NAMALWA (cell line): ENCODE measurements at regions not wholly inside any gene's neighbourhood (a gene's known extent, or its start where the extent isn't known, plus 50 kb on each side); places are given as distances from the start of the nearest gene placed in this dataset.

Experiments used
- DNase-seq: peaks from one replicate; pipeline ENCODE4 v3.0.0-alpha.2; 2015; ENCODE audit warnings: low spot score

DNA sequence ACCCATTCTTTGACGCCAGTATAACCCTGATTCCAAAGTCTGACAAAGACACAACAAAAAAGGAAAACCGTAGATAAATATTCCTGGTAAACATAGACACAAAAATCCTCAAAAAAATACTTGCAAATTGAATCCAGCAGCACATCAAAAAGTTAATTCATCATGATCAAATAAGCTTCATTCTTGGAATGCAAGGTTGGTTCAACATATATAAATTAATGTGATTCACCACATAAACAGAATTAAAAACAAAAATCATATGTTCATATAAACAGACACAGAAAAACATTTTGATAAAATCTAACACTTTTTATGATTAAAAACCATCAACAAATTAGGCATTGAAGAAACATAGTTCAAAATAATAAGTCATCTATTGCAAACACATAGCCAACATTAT is 324.2 kb upstream of the TRPC7 start:
- DNase-seq = no peak

DNA sequence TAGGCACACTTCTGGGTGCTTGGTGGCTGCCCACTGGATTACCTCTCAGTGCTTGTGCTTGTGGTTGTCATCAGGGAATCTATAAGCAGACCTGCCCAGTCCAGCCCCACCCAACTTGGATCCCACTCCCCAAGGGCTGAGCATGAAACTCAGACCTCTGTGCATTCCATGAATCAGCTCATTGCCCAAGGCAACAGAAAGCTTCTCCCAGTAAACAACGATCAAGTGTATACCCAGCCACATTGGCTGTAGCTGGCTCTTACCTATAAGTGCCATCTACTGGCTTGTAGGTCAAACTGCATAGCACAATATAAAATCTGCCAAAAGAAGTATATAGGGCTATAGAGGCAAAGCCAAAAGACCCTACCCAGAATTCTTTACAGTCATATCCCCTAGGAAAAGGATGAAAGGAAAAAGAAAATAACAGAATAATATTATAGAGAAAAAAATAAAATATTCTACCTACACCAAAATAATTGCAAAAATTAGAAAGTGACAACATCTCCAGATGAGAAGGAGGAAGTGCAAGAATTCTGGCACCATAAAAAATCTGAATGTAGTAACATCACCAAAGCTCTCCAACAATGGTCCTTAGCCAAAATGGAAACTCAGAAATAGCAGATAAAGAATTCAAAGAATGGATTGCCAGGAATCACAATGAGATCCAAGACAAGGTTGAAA is 321.0 kb upstream of the TRPC7 start:
- peak; percentile 15 for DNase-seq

DNA sequence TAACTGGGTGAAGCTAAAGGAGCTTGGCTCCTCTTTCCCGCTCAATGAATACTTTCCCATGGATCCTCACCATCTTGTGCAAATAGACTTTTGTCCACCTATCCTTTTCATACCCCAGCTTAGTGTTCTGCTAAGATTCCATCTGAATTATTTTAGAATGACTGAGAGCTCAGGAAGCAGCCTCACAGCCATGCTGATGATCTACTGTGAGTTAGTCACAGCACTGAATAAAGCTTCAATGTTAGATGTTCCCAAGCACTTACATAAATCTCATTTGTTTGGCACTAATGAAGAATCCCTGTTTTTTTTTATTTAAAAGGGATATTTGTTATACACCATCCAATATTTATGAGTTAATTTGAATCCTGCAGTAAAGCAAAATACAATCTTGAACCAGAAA is 317.6 kb upstream of the TRPC7 start:
- no peak for DNase-seq

DNA sequence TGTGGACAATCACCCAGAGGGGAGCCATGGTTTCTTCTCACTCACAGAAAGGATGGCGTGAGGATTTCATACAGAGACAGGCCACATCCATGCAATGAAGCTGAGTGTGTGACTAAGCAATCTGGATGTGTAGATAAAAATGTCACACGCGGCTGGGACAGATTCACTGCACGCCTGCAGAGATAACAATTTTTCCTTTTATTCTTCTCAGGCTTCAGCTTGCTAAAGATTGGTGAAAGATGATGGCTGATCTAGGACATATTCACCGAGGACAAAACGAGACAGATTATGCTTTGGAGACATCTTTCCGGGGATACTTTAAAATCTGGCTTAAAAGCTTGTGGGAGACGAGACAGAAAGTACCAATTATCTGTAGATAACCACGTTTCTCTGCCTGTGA is 313.9 kb upstream of the TRPC7 start:
- no peak for DNase-seq

DNA sequence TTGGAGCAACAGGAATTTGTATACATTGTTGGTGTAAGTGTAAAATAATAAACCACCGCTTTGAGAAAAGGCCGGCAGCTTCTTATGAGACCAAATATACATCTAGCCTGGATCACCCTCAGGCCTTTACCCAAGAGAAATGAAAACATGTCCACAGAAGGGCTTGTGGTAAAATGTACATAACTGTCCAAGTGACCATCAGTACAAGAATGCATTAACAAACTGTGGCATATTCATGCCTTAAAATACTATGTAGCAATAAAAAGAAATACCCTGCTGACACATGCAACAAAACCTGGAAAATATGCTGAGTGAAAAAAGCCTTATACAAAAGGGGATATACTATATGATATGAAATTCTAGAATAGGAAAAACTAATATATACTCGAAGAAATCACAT is 311.9 kb upstream of the TRPC7 start:
- DNase-seq = no peak

DNA sequence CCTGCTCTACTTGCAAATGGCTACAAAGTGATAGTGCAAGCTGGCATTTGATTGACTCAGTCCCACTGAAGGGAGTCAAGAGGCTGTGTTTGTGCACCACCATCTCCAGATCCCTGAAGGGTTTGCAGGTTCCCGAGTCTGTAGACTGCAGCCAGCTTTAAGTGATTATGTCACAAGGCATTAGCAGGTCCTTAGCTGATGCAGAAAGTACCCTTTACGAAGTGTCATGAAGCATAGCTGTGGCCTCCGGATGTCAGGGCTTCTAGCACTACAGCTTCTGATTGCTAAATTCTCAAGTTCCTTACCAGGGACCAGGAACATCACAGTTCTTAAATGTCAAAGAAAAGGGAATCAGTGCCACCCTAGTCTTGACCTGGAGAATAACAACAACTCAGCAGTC is 311.3 kb upstream of the TRPC7 start:
- no peak for DNase-seq

DNA sequence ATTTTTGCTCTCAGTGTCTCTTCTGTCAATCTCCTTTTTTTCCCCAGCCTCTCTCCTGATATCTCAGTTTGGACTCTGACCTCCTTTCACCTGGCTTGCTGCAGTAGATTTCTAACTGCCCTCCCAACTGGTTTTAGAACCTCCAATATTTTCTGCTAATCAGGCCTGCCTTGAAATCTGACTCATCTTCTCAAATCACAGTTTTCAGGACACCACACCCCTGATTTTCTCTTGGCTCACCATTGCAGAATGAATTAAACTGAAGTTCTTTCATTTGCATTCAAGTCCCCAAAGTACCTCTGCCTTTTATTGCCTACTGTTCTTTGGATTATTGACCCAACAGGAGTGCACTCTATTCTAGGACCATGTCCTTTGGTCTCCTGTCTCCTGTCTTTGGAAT is 310.4 kb upstream of the TRPC7 start:
- no peak for DNase-seq

DNA sequence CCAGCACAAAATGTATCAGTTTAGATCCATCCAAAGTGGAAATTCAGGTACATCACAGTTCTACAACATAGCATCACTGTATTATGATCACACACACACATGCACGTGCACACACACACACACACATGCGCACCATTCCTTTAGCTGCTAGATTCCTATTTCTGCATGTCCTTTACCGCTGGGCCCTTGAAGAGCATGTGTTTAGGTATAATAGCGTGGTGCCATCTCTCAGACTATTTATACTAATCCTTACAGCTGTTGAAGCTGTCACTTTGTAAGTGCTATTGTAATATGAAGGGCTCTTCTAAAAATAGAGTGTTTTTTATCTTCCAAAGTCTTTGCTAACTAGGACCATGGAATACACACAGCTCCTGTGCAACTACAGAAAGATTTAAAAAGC is 308.8 kb upstream of the TRPC7 start:
- DNase-seq = no peak

DNA sequence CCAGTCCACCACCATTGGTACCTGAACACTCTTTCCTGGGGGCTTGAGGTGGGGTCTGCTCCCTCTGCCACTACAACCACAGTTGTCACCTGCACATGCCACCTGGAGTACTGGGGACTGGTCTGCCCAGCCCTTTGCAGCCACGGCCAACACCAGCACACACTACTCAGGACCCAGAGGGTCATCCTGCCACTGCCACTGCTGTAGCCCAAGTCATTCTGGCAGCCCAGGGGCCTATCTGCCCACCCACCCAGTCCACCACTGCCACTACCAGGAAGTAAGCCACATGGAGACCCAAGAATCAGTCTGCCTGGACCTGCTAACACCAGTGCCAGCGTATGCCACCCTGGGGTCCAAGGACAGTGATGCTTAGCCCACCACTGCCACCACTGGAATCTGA is 302.4 kb upstream of the TRPC7 start:
- no peak for DNase-seq

DNA sequence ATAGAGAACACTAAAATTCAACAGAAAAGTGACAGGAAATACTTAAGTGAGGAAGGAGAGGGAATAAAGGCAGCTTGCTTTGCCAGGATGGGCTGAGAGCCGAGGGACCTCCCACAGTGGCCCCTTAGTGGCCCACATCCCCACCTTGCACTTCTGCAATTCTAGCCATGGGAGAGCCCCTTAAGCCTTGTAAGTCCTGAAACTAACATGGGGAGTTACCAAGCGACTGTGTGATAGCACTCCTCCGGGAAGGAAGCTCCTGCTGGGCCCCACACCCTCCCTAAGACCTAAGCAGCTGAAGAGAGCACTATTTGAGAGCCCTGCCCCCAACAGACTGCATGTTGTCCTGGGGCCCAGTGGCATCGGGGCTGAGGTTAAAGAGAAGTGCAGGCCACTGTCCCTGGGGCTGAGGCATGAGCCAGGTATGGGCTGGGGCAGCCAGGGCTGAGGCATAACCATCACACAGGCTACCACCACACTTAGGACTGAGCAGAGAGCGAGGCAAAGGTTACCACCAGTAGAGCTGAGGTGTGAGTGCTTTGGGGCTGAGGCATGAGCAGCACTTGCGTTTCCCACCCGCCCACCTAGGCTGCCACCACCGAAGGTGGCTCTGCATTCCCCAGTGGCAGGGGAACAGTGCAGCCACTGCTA is 301.8 kb upstream of the TRPC7 start:
- DNase-seq = no peak

DNA sequence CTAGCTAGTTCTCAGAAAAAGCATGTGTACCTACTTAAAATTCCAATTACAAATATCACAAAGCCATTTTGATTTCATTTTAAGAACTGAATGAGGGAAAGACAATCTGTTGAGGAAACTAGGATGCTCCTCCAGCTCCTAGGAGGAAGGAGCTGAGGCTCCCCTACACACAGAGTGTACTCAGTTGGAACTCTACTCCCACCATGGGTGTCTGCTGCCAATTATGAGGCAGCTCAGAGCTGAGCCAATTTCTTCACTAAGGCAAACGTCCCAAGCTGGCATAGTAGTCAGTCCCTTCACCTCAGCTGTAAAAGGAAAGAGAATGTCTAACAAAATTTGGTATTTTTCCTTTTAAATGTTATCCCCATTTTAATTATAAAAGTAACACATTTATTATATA is 300.0 kb upstream of the TRPC7 start:
- DNase-seq = no peak

DNA sequence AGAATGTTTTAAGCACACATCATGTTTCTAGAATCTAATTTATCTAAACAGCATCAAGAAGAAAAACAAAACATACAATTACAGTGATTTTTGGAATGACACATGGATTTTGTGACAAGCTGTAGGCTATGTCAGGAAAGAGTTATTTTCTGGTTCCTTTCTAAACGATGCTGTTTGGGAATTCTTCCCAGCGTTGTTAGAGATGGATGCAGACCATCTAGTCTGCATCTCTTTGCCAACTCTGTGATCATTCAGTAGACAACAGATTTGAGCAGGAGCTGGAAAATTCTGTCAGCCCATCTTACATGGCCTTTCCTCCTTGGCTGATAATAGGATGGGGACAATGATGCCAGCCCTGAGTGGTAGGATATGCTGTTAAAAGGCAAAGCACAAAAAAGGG is 295.7 kb upstream of the TRPC7 start:
- DNase-seq = no peak

DNA sequence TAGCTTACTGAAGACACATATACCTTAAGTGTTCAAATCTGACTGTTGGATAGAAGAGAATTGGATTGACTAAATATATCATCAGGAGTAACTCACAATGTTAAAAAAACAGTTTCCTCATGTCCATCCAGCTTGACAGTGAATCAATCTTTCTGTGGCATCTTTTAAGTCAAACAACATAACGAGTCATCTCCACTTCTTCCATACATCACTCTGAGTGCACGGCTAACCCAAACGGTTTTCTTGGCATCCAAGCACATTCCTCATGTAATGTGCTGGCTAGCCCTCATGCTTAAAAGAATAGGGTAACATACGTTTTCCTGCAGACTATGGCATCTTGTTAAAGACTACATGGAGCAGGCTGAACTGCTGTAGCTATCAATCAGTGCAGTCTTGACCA is 291.5 kb upstream of the TRPC7 start:
- DNase-seq = no peak

DNA sequence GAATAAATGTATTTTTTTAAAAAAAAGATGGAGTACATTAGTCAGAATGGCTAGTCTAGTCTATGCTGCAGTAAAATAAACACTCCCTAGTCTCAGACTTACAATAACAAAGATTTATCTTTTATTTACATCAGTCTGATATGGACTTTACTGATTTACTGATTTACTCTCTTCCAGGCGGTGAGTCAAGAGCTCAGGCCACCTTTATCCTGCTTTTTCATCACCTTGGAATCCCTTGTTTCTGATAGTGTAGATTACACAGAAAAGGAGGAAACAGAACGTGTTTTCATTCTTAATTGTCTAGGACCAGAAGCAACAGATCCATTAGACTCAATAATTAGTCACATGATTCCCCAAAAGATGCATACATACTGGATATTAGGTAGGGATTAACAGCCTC is 290.1 kb upstream of the TRPC7 start:
- DNase-seq = no peak

DNA sequence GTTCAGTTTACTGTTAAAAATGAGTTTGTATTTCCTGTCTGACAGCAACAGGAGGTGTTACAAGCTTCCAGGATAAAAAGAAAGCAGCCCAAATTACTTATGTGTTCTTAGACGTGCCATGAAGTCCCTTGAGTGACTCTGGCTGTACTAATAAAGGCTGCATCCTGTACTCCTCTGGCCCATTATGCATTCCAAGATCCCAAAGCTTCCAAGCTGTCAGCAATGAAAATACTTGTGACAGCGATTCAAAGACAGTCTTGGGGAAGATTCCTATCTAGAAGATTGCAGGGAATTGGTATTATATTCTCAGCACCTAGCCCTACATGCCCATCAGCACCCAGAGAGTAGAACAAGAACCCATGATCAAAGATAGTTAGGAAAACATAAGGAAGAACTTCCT is 281.6 kb upstream of the TRPC7 start:
- no peak for DNase-seq

DNA sequence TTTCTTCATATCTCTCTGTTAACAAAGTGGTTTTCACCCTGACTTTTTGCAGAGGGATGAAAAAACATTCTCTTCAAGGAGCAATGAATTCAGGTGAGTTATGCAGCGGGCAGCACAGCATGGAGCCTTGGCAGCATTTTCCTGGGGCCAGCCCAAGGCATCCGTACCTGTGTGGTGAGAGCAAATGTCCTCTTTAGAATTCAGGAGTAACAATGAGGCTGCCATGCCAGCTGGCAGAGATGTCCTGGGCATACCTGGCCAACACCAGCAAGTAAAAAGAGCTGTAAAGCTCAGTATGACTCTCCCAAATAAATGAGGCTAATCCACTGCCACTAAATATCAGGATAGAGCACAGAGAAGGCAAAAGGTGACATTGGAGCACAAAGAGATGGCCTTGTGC is 277.6 kb upstream of the TRPC7 start:
- no peak for DNase-seq

DNA sequence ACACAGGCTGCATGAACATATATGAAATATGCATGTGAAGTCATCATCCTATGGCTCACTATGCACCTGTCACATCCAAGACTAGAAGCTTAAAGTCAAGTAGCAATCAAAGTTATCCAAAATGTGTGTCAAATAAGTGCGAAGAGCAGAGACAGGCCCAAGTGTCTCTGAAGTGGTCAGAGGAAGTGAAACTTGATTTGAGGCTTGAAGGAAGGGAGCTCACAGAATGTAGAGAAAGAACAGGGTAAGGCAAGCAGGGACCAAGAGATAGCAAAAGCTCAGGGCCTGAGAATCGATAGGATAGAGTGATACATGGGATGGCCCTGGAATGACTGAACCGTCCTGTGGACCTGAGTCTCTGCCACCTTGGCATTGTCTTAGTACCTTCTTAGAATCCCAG is 274.3 kb upstream of the TRPC7 start:
- DNase-seq = peak; percentile 1

DNA sequence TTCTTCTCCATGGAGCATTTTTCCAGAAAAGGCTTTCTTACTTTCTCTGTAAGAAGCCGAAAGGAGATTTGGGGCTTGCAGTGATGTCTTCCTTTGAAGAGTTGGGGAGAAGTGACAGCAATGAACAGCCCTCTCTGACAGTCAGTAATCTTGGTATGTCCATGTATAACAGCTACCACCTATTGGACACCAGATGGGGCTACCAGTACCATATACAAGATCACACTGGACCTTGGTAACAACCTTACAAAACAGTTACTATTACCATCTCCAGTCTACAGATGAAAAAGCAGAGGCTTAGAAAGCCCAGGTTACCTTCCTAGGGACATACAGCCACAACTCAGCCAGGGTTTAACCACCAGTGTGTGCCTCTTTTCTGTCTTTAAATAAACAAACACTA is 272.7 kb upstream of the TRPC7 start:
- no peak for DNase-seq

DNA sequence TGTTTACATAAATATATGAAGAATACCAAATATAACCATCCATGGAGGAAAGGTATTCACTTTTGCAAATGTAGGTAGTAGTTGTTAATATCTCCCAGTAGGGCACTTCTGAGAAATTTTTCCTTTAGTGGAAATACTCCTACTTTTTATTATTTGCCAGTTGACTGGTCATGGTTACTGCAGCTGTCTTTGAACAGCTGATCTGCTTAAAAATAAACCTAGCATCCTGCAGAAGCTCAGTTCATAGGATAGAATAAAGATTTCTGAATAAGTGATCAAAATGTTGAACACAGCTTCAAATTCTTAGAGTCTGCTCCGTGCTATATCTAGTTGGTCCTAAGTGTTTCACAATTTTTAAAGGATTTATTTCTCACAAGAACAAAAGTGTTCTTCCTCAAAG is 270.7 kb upstream of the TRPC7 start:
- no peak for DNase-seq

DNA sequence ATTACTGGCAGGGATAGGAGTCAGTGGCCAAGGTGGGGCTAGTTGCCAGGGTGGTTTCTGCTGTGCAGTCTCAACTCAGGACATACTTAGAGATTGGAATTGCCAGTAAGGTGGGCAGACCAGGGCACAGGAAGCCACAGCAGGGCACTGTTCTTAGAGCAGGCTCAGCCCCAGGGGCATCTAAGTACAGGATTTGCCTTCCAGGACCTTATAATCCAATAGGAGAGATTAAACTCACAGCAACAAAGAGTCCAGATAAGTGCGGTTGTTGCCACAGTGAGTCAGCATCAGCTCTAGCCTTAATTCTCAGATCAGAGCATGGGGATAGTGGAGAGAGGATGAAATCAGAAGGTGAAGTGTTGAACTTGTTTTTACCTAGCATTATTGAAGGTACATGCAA is 265.8 kb upstream of the TRPC7 start:
- DNase-seq = no peak

DNA sequence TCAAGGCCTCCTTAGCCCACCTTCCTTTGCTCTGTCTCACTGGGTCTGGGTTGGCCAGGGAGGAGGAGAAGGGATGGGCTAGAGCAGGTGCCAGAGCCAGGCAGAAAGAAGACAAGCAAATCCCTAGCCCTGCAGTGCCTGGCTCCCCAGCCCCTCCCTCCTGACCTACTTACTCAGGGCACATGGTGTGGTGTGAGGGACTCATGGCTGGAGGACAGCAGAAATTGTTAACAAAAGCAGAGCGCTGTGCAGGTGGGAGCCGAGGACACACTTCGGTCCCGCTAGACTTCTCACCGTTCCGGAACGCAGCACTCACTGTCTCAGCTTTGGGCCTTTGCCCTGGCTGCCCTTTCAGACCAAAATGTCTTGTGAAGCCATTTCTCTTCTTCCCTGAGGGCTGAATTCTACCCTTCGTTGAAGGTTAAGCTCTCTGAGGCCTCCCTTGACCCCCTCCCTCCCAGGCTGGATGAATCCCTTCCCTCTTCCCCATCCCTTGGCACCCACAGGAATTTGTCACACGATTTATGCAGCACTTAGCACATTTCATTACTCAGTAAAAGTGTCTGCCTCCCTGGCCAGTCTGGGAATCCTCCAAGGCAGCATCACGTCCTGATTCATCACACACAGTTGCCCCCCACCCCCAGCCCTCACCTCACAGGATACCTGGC is 263.9 kb upstream of the TRPC7 start:
- DNase-seq = no peak

DNA sequence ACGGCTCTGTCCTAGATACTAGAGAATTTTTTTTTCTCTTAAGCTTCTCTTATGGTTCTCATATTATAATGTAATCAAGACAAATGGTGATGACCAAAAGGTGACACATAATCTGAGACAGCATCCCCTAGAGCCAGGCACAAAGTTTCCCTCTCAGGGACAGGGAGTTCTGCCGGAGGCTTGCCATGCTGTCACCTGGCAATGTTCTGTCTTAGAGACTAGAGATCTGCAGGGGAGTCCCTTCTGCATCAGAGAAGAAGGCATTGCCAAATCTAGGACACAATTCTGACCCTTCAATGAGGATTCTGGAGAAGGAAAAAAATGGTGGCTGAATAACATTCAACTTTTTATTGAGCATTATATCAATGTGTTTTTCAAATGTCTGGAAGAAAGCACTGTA is 261.2 kb upstream of the TRPC7 start:
- no peak for DNase-seq

DNA sequence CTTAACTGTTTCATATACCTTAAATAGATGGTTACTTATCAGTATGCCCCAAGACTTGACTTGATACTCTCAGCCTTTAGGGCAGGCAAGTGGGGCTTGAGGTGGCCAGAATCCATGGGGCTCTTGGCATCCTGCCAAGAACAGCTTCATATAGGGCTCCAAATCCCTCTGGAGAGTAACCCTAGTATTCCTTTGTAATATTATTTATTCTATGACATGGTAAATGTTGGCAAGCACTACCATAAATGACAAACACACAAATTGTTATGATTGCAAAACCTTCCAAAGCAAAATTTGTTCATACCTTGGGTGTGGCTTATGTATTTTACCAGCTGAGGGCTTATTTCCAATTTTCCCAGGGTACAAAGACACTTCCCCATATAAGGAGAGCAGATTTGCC is 257.4 kb upstream of the TRPC7 start:
- DNase-seq = no peak

DNA sequence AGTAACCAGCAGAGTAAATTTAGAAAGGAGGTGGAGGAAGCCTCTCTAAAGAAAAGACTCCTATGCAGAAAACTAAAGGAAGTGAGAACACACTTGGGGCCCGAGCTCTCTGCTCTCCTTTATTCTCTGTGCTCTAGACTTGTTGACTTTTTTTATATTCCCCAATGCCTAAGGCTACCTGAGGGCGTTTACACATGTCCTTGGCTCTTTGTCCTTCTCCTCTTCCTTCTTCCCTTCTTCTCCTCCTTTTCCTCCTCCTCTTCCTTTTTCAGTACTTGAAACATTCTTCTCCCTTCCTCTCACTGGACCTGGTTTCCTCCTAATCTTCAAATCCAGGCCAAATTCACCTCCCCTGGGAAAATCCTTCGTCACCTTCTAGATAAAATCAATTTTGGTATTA is 256.4 kb upstream of the TRPC7 start:
- DNase-seq = no peak
